Astrocyte (in vitro differentiated cells and primary cell): ENCODE measurements at regions not wholly inside any gene's neighbourhood (a gene's known extent, or its start where the extent isn't known, plus 50 kb on each side); places are given as distances from the start of the nearest gene placed in this dataset.

Experiments used
- EZH2 ChIP-seq: IDR thresholded peaks from 2 replicates; pipeline ENCODE4 v1.6.1; 2012; ENCODE audit warnings: mild to moderate bottlenecking, low read length, inconsistent platforms; ENCODE audit not compliant: insufficient read depth
- TF ChIP-seq, protein P1 (sequence below): IDR thresholded peaks from 2 replicates; pipeline ENCODE4 v1.5.1; 2011; ENCODE audit warnings: low read depth, mild to moderate bottlenecking, inconsistent platforms, low read length, moderate library complexity; ENCODE audit not compliant: insufficient read depth

DNA sequence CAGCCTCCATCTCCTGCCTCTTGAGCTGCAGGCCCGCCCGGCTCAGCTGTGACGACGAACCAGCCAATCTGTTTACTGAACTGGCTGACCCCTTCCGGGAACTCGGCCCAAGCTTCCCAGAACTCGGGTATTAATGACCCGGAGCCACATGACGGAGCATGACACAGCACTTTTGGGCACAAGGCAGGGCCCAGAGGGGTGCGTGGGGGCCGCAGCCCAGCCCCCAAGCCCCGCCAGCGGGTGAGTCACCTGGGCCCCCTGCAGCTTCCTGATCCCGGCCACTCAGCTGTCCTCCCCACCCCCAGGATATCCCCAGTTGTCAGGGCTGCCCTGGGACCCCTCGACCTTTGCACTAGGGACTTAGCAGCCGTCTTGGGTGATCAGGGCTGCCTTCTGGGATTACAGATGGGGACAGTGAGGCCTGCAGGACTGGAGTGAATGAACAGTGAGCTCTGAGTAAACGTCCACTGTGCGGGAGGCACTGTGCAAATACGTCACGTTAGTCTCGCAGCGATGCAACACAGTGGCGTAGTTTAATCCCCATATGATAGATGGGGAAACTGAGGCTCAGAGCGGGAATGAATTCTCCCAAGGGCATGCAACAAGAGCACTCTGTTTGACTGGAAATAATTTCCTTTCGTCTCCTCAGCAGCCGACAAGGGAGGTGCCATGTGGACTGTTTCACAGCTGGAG, 102.1 kb downstream of the CEBPB start:
- TF ChIP-seq, protein P1, sequence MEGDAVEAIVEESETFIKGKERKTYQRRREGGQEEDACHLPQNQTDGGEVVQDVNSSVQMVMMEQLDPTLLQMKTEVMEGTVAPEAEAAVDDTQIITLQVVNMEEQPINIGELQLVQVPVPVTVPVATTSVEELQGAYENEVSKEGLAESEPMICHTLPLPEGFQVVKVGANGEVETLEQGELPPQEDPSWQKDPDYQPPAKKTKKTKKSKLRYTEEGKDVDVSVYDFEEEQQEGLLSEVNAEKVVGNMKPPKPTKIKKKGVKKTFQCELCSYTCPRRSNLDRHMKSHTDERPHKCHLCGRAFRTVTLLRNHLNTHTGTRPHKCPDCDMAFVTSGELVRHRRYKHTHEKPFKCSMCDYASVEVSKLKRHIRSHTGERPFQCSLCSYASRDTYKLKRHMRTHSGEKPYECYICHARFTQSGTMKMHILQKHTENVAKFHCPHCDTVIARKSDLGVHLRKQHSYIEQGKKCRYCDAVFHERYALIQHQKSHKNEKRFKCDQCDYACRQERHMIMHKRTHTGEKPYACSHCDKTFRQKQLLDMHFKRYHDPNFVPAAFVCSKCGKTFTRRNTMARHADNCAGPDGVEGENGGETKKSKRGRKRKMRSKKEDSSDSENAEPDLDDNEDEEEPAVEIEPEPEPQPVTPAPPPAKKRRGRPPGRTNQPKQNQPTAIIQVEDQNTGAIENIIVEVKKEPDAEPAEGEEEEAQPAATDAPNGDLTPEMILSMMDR = no peak
- TF ChIP-seq EZH2 = no peak
